ENCODE measurements at regions not wholly inside any gene's neighbourhood (a gene's known extent, or its start where the extent isn't known, plus 50 kb on each side); places are given as distances from the start of the nearest gene placed in this dataset.

DNA sequence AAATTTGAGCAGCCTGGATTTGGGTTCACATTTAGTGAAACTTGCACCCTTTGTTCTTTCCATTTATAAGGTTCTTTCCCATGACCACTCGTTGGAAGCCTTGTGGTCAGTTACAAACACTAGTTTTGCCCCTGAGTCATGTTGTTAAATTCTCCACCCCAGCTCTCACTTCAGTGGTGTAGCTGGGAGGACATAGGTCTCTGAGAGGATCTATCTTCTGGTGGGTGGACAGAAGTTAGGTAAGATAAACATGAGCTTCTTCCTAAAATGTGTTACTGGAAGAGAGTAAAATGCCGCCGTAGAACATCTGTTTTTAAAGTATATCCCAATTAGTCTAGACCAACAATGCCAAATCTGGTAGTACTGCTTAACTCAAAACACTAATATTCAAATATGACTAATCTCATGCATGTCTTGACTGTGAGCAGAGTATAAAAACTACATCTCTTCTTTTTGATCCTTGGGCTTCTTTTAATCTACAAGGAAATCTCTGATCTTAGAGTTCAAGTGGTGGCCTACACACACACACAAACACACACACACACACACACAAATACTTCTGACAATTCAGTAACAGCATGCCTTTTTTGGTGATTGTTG, 162.6 kb upstream of the FN1 start:
- no peak for TF ChIP-seq EZH2 (IDR thresholded peaks at IDR 0.05; ENCODE audit: insufficient read depth, poor library complexity, severe bottlenecking)
- no peak for TF ChIP-seq EZH2phosphoT487 (IDR thresholded peaks at IDR 0.05; ENCODE audit: insufficient read depth, low read depth)
